ENCODE measurements at regions not wholly inside any gene's neighbourhood (a gene's known extent, or its start where the extent isn't known, plus 50 kb on each side); places are given as distances from the start of the nearest gene placed in this dataset.

- no peak for TF ChIP-seq FOXK2 (IDR thresholded peaks at IDR 0.05)
- TF ChIP-seq FOXM1 (IDR thresholded peaks at IDR 0.05; ENCODE audit: borderline replicate concordance), result no peak
- no peak for TF ChIP-seq LEF1 (IDR thresholded peaks at IDR 0.05; ENCODE audit: borderline replicate concordance)
- TF ChIP-seq SUZ12 (IDR thresholded peaks at IDR 0.05), result no peak
- TF ChIP-seq NFRKB (IDR thresholded peaks at IDR 0.05), result no peak
- no peak for TF ChIP-seq SP1 (IDR thresholded peaks at IDR 0.05)
- no peak for TF ChIP-seq FOXA1 (IDR thresholded peaks at IDR 0.05)
- TF ChIP-seq ARNT (IDR thresholded peaks at IDR 0.05), result no peak
- no peak for TF ChIP-seq BHLHE40 (IDR thresholded peaks at IDR 0.05; ENCODE audit: borderline replicate concordance)
- no peak for TF ChIP-seq ELF4 (IDR thresholded peaks at IDR 0.05)
- no peak for TF ChIP-seq HDGF (IDR thresholded peaks at IDR 0.05; ENCODE audit: borderline replicate concordance)
- no peak for TF ChIP-seq ZNF384 (IDR thresholded peaks at IDR 0.05)
- no peak for TF ChIP-seq CTBP1 (IDR thresholded peaks at IDR 0.05; ENCODE audit: borderline replicate concordance)
- TF ChIP-seq PKNOX1 (IDR thresholded peaks at IDR 0.05), result no peak
Observed at GRCh38 chr2:16062471-16063250, 122.3 kb downstream of the MYCN start.
